SKM-1 treated with dmso at 0.1 percent for 144 hours (cell line): ENCODE measurements at regions not wholly inside any gene's neighbourhood (a gene's known extent, or its start where the extent isn't known, plus 50 kb on each side); places are given as distances from the start of the nearest gene placed in this dataset.
"Not testable (repeated sequence)": the region's sequence is repeated elsewhere in the genome, so short reads cannot be mapped to it uniquely, and the experiment has no call there.

Experiments used
- DNase-seq: peaks from one replicate; lab custom pipeline; 2025; ENCODE audit not compliant: unreplicated experiment; lab: John Stamatoyannopoulos, UW

- no peak for DNase-seq
Observed at GRCh38 chr6:867378-867777, 174.4 kb upstream of the EXOC2 start.

GRCh38 chr6:866316-866715 lies 173.4 kb upstream of the EXOC2 start:
- no peak for DNase-seq

GRCh38 chr6:865846-866245 lies 172.9 kb upstream of the EXOC2 start:
- no peak for DNase-seq

GRCh38 chr6:863831-864230 lies 170.9 kb upstream of the EXOC2 start:
- DNase-seq: no peak

GRCh38 chr6:863127-863526 lies 170.2 kb upstream of the EXOC2 start:
- not testable (repeated sequence) for DNase-seq

- no peak for DNase-seq
Observed at GRCh38 chr6:859936-860335, 167.0 kb upstream of the EXOC2 start.

GRCh38 chr6:854406-855118 lies 161.6 kb upstream of the EXOC2 start:
- no peak for DNase-seq

GRCh38 chr6:852216-852615 lies 159.3 kb upstream of the EXOC2 start:
- DNase-seq: not testable (repeated sequence)

GRCh38 chr6:849075-849506 lies 156.2 kb upstream of the EXOC2 start:
- DNase-seq: no peak

GRCh38 chr6:845566-845965 lies 152.6 kb upstream of the EXOC2 start:
- no peak for DNase-seq

GRCh38 chr6:845101-845500 lies 152.2 kb upstream of the EXOC2 start:
- DNase-seq: no peak

- DNase-seq: no peak
Observed at GRCh38 chr6:842141-842540, 149.2 kb upstream of the EXOC2 start.

GRCh38 chr6:841569-841968 lies 148.6 kb upstream of the EXOC2 start:
- no peak for DNase-seq

- no peak for DNase-seq
Observed at GRCh38 chr6:839201-839600, 146.3 kb upstream of the EXOC2 start.

GRCh38 chr6:837380-837779 lies 144.4 kb upstream of the EXOC2 start:
- no peak for DNase-seq

- DNase-seq: no peak
Observed at GRCh38 chr6:836276-836853, 143.4 kb upstream of the EXOC2 start.

- no peak for DNase-seq
Observed at GRCh38 chr6:835476-836160, 142.7 kb upstream of the EXOC2 start.

GRCh38 chr6:834866-835265 lies 141.9 kb upstream of the EXOC2 start:
- no peak for DNase-seq

- no peak for DNase-seq
Observed at GRCh38 chr6:834190-834589, 141.3 kb upstream of the EXOC2 start.

- not testable (repeated sequence) for DNase-seq
Observed at GRCh38 chr6:832804-833203, 139.9 kb upstream of the EXOC2 start.

GRCh38 chr6:830667-831327 lies 137.9 kb upstream of the EXOC2 start:
- DNase-seq: no peak

- DNase-seq: no peak
Observed at GRCh38 chr6:829656-830055, 136.7 kb upstream of the EXOC2 start.
